Omental fat pad (tissue), 1 donor: ENCODE measurements at regions not wholly inside any gene's neighbourhood (a gene's known extent, or its start where the extent isn't known, plus 50 kb on each side); places are given as distances from the start of the nearest gene placed in this dataset. TPM values are rescaled to one million over a fixed set of nuclear protein-coding genes. Genes with fewer than 3 reads are reported as not detected.

Experiments used
- small RNA-seq: library from RNA; depleted of rRNA; stranded (forward); fragments of <200 nt; gene quantifications from one replicate; pipeline ENCODE3, GENCODE V24; 2016

Small RNAs in the stretch of these regions (small RNA-seq; reads per million reads assigned to genes)
- not detected for gene RN7SL820P
